ENCODE measurements at regions not wholly inside any gene's neighbourhood (a gene's known extent, or its start where the extent isn't known, plus 50 kb on each side); places are given as distances from the start of the nearest gene placed in this dataset.

DNA sequence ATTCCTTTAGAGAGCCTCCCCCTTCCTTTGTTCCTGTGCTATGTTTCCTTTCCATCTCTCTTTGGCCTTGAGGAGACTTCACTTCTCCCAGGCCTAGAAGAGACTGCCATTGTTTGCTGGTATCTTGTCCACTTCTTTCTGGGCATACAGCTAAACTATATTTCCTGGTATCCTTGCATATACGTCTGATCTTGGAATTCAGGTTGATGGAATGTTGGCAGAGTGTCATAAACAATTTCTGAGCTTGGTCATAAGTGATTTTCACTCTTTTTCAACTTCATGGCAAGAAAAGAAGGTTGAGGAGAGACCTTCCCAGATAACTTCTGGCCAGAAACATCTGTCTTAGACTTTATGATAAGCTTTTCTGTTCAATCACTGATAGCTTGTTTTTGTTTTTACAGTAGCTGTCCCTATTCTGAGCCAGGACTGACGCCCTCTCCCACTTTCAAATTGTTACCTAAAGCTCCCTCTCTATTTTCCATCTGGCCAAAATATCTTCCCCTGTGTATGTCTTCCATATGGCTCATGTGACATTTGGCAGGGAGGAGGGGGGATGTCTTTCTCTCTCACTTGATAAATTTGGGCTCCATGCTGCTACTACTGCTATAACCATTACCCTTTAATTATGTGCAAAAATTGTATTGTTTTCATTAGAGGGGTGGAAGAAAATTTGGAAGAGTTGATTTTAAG, 457.0 kb downstream of the ADAMTS20 start:
- DNase-seq: no peak

GRCh38 chr12:43090981-43091380, 461.0 kb downstream of the ADAMTS20 start:
- DNase-seq: no peak

DNA sequence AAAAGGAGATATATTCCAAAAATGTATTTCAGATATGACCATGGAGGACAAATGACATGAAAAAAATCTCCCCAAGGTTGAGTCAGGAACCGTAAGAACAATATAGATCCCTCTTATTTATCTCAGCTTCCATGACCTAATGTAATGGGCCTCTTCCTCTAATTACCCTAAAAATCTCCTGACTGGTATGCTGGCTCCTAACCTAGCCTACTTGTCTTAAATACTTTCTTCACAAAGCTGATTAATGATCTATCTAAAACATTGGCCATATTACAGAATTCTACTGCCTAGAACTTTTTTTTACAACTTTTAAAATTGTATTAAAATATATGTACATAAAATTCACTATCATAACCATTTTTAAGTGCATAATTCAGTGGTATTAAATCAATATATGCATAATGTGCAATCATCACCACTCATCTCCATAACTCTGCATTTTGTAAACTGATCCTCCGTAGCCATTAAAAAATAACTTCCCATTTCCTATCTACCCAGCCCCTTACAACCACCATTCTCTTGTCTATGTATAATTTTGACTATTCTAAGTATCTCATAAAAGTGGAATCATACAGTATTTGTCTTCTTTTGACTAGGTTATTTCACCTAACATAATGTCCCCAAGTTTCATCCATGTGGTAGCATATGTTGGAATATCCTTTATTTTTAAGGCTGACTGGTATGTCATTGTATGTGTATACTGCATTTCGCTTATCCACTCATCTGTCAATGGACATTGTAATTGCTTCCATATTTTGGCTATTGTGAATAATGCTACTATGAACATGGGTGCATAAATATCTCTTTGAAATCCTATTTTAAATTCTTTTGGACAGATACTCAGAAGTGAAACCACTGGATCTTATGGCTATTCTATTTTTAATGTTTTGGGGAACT, 464.6 kb downstream of the ADAMTS20 start:
- no peak for DNase-seq

GRCh38 chr12:43079476-43079875, 472.5 kb downstream of the ADAMTS20 start:
- no peak for DNase-seq

DNA sequence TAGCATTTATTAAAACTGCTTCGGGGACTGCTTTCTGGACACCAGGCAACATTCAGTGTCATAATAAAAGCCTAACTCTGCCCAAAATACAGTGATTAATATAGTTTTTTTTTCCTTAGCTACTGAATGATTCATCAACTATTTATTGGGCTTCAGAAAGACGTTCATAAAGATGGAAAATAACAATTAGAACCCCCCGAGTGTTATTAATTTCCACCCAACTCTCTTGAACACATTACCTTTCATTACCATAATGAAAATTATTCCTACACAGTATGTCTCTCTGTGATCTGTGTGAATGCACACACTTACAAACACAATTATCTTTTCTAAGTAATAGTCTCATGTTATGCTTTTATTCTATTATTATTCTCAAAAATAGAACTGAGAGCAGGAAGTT, 473.0 kb downstream of the ADAMTS20 start:
- no peak for DNase-seq

GRCh38 chr12:43072431-43072830, 479.6 kb downstream of the ADAMTS20 start:
- DNase-seq: no peak

DNA sequence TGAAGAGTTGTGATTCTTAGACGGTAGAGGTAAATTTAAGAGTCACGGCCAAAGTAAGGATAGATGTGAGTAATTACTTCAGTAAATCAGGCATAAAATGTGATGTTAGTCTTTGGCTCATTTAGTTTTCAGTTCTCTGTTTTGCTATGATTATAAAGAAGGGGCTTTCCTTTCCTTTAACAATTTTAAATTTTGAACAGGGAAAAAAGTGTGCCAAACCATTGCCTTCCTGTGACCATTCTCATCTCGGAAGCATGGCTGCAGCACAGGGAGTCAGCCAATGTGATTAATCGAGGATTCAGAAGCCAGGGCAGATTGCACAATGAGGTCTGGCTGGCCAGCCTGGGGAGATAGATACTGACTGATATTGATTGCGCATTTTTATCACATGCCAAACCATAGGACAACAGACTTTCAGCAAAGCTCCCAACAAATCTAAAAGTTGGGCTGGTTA, 480.2 kb upstream of the PRICKLE1 start:
- DNase-seq: no peak

DNA sequence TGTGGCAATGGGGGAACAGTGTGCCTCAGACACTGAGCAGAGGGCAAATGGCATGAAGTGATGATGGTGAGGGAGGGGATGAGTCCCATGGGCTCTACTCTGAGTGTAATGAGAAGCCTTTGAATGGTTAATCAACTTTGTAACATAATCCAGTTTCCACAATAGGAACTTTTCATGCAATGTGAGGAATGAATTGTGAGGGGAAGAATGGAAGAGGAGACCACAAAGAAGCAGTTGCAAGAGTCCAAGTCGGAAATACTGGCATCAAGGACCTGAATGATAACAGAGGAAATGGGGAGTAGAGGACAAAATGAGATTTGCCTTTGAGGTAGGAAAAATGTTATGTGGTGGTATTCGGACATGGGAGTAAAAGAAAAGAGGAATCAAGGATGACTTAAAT, 476.9 kb upstream of the PRICKLE1 start:
- DNase-seq: no peak

DNA sequence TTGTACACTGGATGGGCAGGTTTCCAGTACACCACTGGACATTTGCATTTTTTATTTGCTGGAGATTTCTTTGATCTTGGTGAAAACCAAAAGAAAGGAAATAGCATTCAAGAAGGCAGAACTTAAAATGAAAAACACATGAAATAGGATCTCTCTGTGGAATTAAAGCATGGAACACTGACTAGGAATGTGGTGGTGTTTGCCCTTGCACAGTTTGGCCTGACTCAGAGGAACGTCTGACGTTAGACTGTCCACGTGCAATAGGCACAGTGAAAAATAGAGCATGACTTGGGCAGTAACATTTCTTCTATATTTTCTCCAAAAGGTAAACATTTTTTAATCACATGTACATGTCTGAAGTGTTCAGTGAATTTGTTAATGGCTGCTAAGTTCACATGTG, 474.1 kb upstream of the PRICKLE1 start:
- no peak for DNase-seq

- no peak for DNase-seq
These were observed 472.8 kb upstream of the PRICKLE1 start for GRCh38 chr12:43062201-43062895.

DNA sequence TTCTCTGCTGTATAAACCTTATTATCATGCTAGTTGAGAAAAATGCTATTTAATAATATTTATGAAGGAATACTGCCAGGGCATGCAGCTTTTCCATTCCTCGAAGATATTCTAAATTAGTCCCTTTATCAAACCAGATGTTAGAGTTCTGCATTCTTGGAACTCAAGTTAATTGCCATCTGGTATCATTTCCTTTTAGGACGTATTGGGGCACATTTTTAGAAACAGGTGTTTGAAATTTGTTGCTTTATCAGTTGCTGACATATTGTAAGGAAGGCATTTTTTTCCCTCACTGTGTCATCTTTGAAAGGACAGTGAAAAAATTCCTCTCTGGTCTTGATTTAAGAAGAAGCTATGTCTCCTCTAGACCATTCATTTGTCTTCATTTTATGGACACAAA, 471.2 kb upstream of the PRICKLE1 start:
- DNase-seq: no peak

GRCh38 chr12:43058616-43059015, 469.1 kb upstream of the PRICKLE1 start:
- DNase-seq: no peak

- no peak for DNase-seq
These were observed 468.0 kb upstream of the PRICKLE1 start for GRCh38 chr12:43057566-43057965.

DNA sequence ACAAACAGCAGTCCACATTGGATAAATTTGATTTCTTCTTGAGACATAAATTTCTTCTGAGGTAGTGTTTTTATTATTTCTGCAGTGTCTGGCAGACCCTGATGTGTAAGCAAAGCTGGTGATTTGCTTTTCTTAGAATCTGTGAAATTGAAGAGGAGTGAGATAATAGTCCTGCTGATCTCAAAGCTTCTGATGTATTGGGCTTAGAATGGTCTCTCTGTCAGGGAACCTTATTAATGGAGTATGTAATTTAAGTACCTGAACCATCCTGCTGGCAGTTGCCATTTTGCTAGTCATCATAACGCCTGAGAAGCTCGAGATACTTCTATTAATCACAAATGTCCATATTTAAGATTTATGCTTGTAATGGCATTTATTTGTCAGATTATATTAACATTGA, 464.5 kb upstream of the PRICKLE1 start:
- DNase-seq: no peak

GRCh38 chr12:43052441-43052840, 462.9 kb upstream of the PRICKLE1 start:
- DNase-seq: no peak

DNA sequence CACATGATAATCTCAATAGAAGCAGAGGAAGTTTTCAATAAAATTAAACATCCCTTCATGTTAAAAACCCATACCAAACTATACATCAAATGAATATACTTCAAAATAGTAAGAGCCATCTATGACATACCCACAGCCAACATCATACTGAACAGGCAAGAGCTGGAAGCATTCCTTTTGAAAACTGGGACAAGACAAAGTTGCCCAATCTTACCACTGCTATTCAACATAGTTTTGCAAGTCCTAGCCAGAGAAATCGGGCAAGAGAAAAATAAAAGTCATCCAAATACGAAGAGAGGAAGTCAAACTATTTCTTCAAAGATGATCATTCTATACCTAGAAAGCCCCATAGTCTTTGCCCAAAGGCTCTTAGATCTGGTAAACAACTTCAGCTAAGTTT, 454.7 kb upstream of the PRICKLE1 start:
- DNase-seq: no peak

DNA sequence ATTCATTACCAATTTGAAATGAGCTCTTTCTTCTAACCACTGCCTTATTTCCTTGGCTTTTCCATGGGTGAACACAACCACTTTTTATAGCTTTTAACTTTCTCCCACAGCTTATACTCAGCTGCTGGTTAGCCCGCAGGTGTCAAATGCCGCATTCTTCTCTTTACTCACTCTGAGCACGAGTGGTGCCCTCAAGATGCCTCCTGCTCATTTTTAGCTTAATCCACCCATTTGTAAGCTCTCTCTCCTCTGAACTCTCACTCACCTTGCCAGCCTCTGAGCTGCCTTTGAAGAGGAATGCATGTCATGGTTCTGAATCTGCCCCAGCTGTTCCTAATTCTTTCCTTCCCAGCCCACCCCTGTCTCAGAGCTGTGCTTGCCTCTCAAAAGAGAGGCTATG, 449.4 kb upstream of the PRICKLE1 start:
- DNase-seq: no peak

DNA sequence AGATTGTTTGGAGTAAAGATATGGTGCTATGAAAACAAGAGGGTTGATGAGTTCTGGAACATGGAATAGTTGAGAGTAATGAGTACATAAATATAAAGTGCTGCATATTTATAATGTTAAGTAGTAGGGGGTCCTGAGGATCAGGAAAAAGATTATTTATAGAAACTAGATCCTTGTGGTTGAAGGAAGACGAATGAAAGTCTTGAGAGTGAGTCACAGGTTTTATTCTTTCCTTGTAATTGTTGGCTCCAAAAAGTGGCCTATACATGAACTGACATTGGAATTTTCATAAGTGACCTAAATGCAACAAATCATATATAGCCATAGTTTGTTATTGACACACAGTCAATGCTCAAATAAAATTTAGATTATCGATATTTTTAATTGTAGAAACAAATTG, 440.4 kb upstream of the PRICKLE1 start:
- DNase-seq: no peak

- no peak for DNase-seq
These were observed 439.3 kb upstream of the PRICKLE1 start for GRCh38 chr12:43028826-43029225.

GRCh38 chr12:43022838-43023237, 433.3 kb upstream of the PRICKLE1 start:
- DNase-seq: no peak

DNA sequence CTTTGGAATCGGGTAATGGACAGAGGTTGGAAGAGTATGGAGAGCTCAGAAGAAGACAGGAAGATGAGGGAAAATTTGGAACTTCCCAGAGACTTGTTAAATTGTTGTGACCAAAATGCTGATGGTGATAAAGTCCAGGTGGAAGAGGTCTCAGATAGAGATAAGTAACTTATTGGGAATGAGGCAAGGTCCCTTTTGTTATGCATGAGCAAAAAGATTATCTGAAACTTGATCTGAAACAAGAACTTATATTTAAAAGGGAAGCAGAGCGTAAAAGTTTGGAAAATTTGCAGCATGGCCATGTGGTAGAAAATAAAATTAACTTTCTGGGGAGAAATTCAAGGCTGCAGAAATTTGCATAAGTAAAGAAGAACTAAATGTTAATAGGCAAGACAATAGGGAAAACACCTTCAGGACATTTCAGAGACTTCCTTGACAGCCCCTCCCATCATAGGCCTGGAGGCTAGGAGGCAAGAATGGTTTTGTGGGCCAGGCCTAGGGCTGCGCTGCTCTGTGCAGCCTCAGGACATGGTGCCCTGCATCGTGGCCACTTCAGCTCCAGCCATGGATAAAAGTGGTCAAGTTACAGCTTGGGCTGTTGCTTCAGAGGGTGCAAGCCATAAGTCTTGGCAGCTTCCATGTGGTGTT, 425.7 kb upstream of the PRICKLE1 start:
- DNase-seq: no peak

GRCh38 chr12:43011383-43011926, 421.9 kb upstream of the PRICKLE1 start:
- DNase-seq: no peak

DNA sequence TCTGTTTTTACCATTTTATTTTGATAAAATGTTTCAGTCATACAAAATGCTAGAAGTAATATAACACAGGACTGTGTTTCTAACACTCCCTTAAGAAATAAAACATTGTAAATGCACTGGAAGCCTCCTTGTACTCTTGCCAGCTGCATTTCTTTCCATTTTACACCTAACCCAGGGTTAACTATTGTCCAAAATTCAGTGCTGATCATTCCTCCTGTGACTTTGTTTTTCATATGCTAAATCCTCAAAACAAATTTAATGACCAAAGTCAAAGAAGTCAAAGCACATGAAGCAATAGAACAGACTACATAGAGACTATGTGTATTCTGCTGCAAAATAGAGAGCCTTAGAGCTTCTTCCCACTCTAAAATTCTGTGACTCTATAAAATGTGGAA, 420.3 kb upstream of the PRICKLE1 start:
- no peak for DNase-seq
